ENCODE measurements at regions not wholly inside any gene's neighbourhood (a gene's known extent, or its start where the extent isn't known, plus 50 kb on each side); places are given as distances from the start of the nearest gene placed in this dataset.

GRCh38 chr1:228980232-228980937 is 245.1 kb downstream of the RHOU start:
- DNase-seq (no peak), ATAC-seq (no peak)
- no peak overlapping the region for H3K27ac ChIP-seq
- no peaks in the 10 kb centered on the region for H3K9me3 ChIP-seq
- 88% methylated on average over 3 of the region's 9 CpGs for WGBS (ENCODE audit: insufficient coverage, low coverage, low lambda C conversion rate, missing lambda C conversion rate)
- peaks cover 0 to 19% (median 11%) of the 10 kb centered on the region in 4 donors for H3K4me1 ChIP-seq
- intact Hi-C loops (cut with DNase I), result no loop called here
- H3K27me3 ChIP-seq, result no peaks in the 10 kb centered on the region
- TF ChIP-seq CTCF (IDR thresholded peaks at IDR 0.05), result no peak
- no peak for TF ChIP-seq POLR2A (IDR thresholded peaks at IDR 0.05)
- H3K4me3 ChIP-seq, result no peak overlapping the region
- no peaks in the 10 kb centered on the region for H3K36me3 ChIP-seq

GRCh38 chr1:228982637-228983036 is 247.4 kb downstream of the RHOU start:
- TF ChIP-seq POLR2A (IDR thresholded peaks at IDR 0.05) (no peak), CTCF (IDR thresholded peaks at IDR 0.05) (no peak)
- 74% methylated on average over 5 of the region's 5 CpGs for WGBS (ENCODE audit: insufficient coverage, low coverage, low lambda C conversion rate, missing lambda C conversion rate)

GRCh38 chr1:228983231-228983660 is 248.0 kb downstream of the RHOU start:
- H3K27ac ChIP-seq, result no peak overlapping the region
- no peaks in the 10 kb centered on the region for H3K9me3 ChIP-seq
- H3K4me3 ChIP-seq, result no peak overlapping the region
- no peaks in the 10 kb centered on the region for H3K36me3 ChIP-seq
- no peak for TF ChIP-seq POLR2A (IDR thresholded peaks at IDR 0.05)
- no peak for TF ChIP-seq CTCF (IDR thresholded peaks at IDR 0.05)
- intact Hi-C loops (cut with DNase I), result no loop called here
- peaks cover 0 to 26% (median 14%) of the 10 kb centered on the region in 4 donors for H3K4me1 ChIP-seq
- 79% methylated on average over 1 of the region's 6 CpGs for WGBS (ENCODE audit: insufficient coverage, low coverage, low lambda C conversion rate, missing lambda C conversion rate)
- ATAC-seq, result no peak
- no peaks in the 10 kb centered on the region for H3K27me3 ChIP-seq
- DNase-seq, result no peak

More at GRCh38 chr1:228982637-228983036, 247.4 kb downstream of the RHOU start:
- Histone ChIP-seq H3K4me3 (no peak overlapping the region), H3K36me3 (no peaks in the 10 kb centered on the region), H3K4me1 (peaks cover 0 to 28% (median 15%) of the 10 kb centered on the region in 4 donors), H3K27ac (no peak overlapping the region), H3K9me3 (no peaks in the 10 kb centered on the region), H3K27me3 (no peaks in the 10 kb centered on the region)
- DNase-seq (no peak), ATAC-seq (no peak)
- intact Hi-C loops (cut with DNase I), result no loop called here

- H3K9me3 ChIP-seq, result no peaks in the 10 kb centered on the region
- intact Hi-C loops (cut with DNase I), result no loop called here
- 43% methylated on average over 4 of the region's 4 CpGs for WGBS (ENCODE audit: insufficient coverage, low coverage, low lambda C conversion rate, missing lambda C conversion rate)
- ATAC-seq (peak; percentile 54 to 75 (median 58)), DNase-seq (peak in 2 of 3 donors; percentile 37 to 70)
- H3K27me3 ChIP-seq, result no peaks in the 10 kb centered on the region
- H3K36me3 ChIP-seq, result no peaks in the 10 kb centered on the region
- TF ChIP-seq POLR2A (IDR thresholded peaks at IDR 0.05), result no peak
- TF ChIP-seq CTCF (IDR thresholded peaks at IDR 0.05), result no peak
- H3K4me3 ChIP-seq, result no peak overlapping the region
- peaks cover 0 to 21% (median 11%) of the 10 kb centered on the region in 4 donors for H3K4me1 ChIP-seq
- no peak overlapping the region for H3K27ac ChIP-seq
Observed at GRCh38 chr1:228983661-228984060, 248.4 kb downstream of the RHOU start.

Data from right lobe of liver (tissue), 6 donors.